HUES48 (cell line): ENCODE measurements at regions not wholly inside any gene's neighbourhood (a gene's known extent, or its start where the extent isn't known, plus 50 kb on each side); places are given as distances from the start of the nearest gene placed in this dataset.
"Not testable (repeated sequence)": the region's sequence is repeated elsewhere in the genome, so short reads cannot be mapped to it uniquely, and the experiment has no call there.

Source experiments
- H3K27ac ChIP-seq: one replicate; pipeline ENCODE4 v1.7.0; 2013; ENCODE audit warnings: low read depth, low read length, inconsistent platforms
- H3K27me3 ChIP-seq: 2 replicates; pipeline ENCODE4 v1.6.1; 2013; ENCODE audit warnings: mild to moderate bottlenecking, low read length; ENCODE audit not compliant: control insufficient read depth, insufficient read depth
- H3K36me3 ChIP-seq: 2 replicates; pipeline ENCODE4 v1.6.1; 2013; ENCODE audit warnings: low read length; ENCODE audit not compliant: control insufficient read depth, insufficient read depth
- H3K4me1 ChIP-seq: 2 replicates; pipeline ENCODE4 v1.6.1; 2013; ENCODE audit warnings: mild to moderate bottlenecking, low read length; ENCODE audit not compliant: control insufficient read depth, insufficient read depth
- H3K4me3 ChIP-seq: 2 replicates; pipeline ENCODE4 v1.5.1; 2013; ENCODE audit warnings: mild to moderate bottlenecking, low read depth, low read length
- H3K9ac ChIP-seq: 2 replicates; pipeline ENCODE4 v1.6.1; 2013; ENCODE audit warnings: mild to moderate bottlenecking, low read depth, low read length, moderate library complexity
- H3K9me3 ChIP-seq: 2 replicates; pipeline ENCODE4 v1.6.1; 2013; ENCODE audit warnings: low read length; ENCODE audit not compliant: control insufficient read depth, insufficient read depth

DNA sequence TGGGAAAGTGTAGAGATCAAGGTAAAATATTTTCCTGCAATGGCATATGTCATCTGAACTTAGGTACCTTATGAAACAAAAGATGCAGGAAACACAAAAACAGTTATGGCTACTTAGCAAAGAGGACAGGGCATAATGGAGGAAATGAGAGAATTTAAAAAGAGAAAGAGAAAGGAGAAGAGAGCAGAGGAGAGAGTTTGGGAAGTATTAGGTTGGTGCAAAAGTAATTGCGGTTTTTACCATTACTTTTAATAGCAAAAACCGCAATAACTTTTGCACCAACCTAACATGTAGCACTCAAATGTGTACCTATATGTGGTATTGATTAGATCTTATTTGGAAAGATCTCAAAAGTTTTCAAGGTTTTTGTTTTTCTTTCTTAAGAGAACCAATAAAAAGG lies 160.1 kb upstream of the ACTBL2 start:
- Histone ChIP-seq H3K4me1 (peaks cover 6% of the 10 kb centered on the region; the same call in 1 of the 2 replicates), H3K36me3 (no peaks in the 10 kb centered on the region), H3K9ac (no peak overlapping the region), H3K9me3 (peaks cover 5% of the 10 kb centered on the region; the same call in 1 of the 2 replicates), H3K4me3 (no peak overlapping the region), H3K27ac (no peak overlapping the region), H3K27me3 (no peaks in the 10 kb centered on the region)

GRCh38 chr5:57642066-57642465 lies 159.5 kb upstream of the ACTBL2 start:
- H3K27ac ChIP-seq = no peak overlapping the region
- H3K9me3 ChIP-seq = peaks cover 5% of the 10 kb centered on the region; the same call in 1 of the 2 replicates
- no peaks in the 10 kb centered on the region for H3K36me3 ChIP-seq
- H3K4me3 ChIP-seq = no peak overlapping the region
- no peak overlapping the region for H3K9ac ChIP-seq
- peaks cover 6% of the 10 kb centered on the region; the same call in 1 of the 2 replicates for H3K4me1 ChIP-seq
- H3K27me3 ChIP-seq = no peaks in the 10 kb centered on the region

DNA sequence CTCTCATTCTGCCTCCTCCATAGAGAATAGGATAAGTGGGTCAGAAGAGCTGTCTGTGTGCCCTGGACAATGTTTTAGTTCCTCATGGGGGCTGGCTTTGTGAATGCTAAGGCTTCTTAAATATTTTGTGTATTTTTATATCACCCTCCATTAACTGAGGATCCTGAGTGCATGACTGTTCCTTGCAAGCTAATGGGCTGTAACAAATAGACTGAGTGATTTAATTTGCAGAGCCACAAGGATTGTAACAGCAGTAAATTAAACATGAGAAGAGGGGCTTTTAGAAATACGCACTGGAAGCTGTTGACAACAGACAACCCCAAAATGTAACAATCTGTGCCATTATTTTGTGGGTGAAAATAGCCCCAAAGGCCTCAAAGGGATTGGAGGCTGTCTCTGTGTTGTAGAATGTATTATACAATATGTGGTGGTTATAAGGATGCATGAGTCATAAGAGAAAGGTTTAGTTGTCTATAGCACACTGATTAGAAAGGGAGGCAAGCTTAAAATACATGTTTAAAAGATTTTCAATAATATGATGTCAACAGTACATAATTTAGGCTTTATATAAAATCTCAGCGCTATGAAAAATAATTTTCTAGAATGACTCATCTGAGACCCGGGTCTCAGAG lies 152.7 kb upstream of the ACTBL2 start:
- Histone ChIP-seq H3K4me1 (no peaks in the 10 kb centered on the region), H3K27ac (no peak overlapping the region), H3K4me3 (no peak overlapping the region), H3K9me3 (no peaks in the 10 kb centered on the region), H3K27me3 (no peaks in the 10 kb centered on the region), H3K9ac (no peak overlapping the region), H3K36me3 (no peaks in the 10 kb centered on the region)

GRCh38 chr5:57632937-57633336 lies 150.3 kb upstream of the ACTBL2 start:
- Histone ChIP-seq H3K4me1 (no peaks in the 10 kb centered on the region), H3K36me3 (no peaks in the 10 kb centered on the region), H3K27me3 (no peaks in the 10 kb centered on the region), H3K4me3 (no peak overlapping the region), H3K9ac (no peak overlapping the region), H3K9me3 (no peaks in the 10 kb centered on the region), H3K27ac (no peak overlapping the region)

DNA sequence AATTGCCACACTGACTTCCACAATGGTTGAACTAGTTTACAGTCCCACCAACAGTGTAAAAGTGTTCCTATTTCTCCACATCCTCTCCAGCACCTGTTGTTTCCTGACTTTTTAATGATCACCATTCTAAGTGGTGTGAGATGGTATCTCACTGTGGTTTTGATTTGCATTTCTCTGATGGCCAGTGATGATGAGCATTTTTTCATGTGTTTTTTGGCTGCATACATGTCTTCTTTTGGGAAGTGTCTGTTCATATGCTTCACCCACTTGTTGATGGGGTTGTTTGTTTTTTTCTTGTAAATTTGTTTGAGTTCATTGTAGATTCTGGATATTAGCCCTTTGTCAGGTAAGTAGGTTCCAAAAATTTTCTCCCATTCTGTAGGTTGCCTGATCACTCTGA lies 148.5 kb upstream of the ACTBL2 start:
- H3K9ac ChIP-seq, H3K27me3 ChIP-seq, H3K9me3 ChIP-seq, H3K36me3 ChIP-seq, H3K4me3 ChIP-seq, H3K27ac ChIP-seq, H3K4me1 ChIP-seq: not testable (repeated sequence)

GRCh38 chr5:57627661-57628060 lies 145.1 kb upstream of the ACTBL2 start:
- no peaks in the 10 kb centered on the region for H3K27me3 ChIP-seq

GRCh38 chr5:57626703-57627102 lies 144.1 kb upstream of the ACTBL2 start:
- H3K4me1 ChIP-seq = no peaks in the 10 kb centered on the region

More at GRCh38 chr5:57627661-57628060, 145.1 kb upstream of the ACTBL2 start:
- Histone ChIP-seq H3K4me1 (no peaks in the 10 kb centered on the region), H3K36me3 (no peaks in the 10 kb centered on the region), H3K4me3 (no peak overlapping the region), H3K9ac (no peak overlapping the region), H3K9me3 (no peaks in the 10 kb centered on the region), H3K27ac (no peak overlapping the region)

DNA sequence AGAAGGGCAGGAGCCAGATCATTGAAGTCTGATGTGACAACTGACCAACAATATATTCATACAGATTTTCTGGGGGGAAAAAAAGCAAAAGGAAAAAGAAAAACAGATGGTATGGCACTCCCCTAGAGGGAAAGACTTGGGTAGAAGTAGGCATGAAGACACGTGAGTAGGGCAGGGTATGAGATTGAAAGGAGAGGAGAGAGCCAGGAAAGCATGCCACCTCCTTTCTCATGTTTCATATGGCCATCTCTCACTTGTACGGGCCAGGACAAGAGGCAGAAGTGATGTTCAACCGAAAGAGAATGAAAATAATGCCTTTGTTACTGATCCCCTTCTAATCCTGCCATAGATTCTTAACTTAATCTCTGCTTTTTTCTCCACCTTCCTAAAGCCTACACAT lies 139.0 kb upstream of the ACTBL2 start:
- no peaks in the 10 kb centered on the region for H3K36me3 ChIP-seq
- H3K27me3 ChIP-seq = no peaks in the 10 kb centered on the region
- no peaks in the 10 kb centered on the region for H3K4me1 ChIP-seq
- H3K9me3 ChIP-seq = no peaks in the 10 kb centered on the region
- no peak overlapping the region for H3K27ac ChIP-seq
- no peak overlapping the region for H3K4me3 ChIP-seq
- H3K9ac ChIP-seq = no peak overlapping the region

More at GRCh38 chr5:57626703-57627102, 144.1 kb upstream of the ACTBL2 start:
- H3K9ac ChIP-seq = no peak overlapping the region
- H3K9me3 ChIP-seq = no peaks in the 10 kb centered on the region
- no peaks in the 10 kb centered on the region for H3K36me3 ChIP-seq
- H3K27me3 ChIP-seq = no peaks in the 10 kb centered on the region
- H3K4me3 ChIP-seq = no peak overlapping the region
- no peak overlapping the region for H3K27ac ChIP-seq

DNA sequence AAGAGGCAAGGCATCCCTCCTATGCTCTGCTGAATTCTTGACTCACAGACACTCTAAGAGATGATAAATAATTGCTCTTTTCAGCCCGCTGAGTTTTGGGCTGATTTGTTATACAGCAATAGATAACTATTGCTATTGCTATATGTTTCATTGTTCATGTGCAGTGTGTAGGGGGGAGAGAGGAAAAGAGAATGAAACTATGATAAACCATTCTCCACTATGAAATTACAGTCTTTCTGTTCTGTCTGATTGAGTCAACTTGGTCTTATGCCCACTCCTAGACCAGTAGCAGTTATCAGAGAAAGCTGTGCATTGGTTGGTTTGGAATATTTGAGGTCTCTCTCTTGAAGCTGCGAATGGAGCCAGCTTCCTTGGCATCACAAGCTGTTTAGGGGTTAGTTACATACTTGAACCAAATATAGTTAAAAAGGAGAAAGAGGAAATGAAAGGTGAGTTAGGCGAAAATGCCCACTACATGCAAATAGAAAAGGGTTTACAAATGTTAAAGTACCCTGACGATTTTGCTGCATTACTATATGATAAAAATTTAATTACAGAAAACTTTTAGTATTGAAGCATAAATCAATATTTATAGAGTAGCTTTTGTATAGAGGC lies 136.3 kb upstream of the ACTBL2 start:
- H3K4me1 ChIP-seq = no peaks in the 10 kb centered on the region
- no peak overlapping the region for H3K4me3 ChIP-seq
- H3K9me3 ChIP-seq = no peaks in the 10 kb centered on the region
- no peak overlapping the region for H3K27ac ChIP-seq
- H3K9ac ChIP-seq = no peak overlapping the region
- no peaks in the 10 kb centered on the region for H3K36me3 ChIP-seq
- no peaks in the 10 kb centered on the region for H3K27me3 ChIP-seq

GRCh38 chr5:57613741-57614140 lies 131.1 kb upstream of the ACTBL2 start:
- no peaks in the 10 kb centered on the region for H3K27me3 ChIP-seq
- H3K36me3 ChIP-seq = no peaks in the 10 kb centered on the region
- H3K9me3 ChIP-seq = no peaks in the 10 kb centered on the region
- no peak overlapping the region for H3K9ac ChIP-seq
- no peak overlapping the region for H3K27ac ChIP-seq
- H3K4me1 ChIP-seq = 0 out of 2 replicates have a peak, but pooled peaks cover 5% of the 10 kb centered on the region
- H3K4me3 ChIP-seq = no peak overlapping the region

DNA sequence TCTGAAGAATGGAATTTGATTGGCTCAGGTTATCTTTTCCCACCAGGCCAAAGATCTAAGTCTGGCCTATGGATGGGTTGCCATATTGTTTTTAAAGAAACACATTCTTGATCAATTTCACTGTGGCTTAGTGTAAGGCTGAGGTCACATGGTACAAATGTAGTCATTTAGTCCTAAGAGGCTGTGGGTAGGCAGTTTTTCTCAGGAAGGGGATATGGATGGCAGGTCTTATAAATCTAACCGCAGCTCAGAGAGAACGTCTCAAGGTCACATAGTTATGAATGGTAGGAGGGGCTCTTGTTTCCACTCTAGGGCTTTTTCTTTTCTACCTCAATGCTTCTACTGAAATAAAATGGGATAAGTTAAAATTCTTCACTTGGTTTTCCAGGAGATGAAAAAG lies 128.6 kb upstream of the ACTBL2 start:
- Histone ChIP-seq H3K27ac (no peak overlapping the region), H3K27me3 (no peaks in the 10 kb centered on the region), H3K9me3 (no peaks in the 10 kb centered on the region), H3K4me1 (0 out of 2 replicates have a peak, but pooled peaks cover 5% of the 10 kb centered on the region), H3K9ac (no peak overlapping the region), H3K36me3 (no peaks in the 10 kb centered on the region), H3K4me3 (no peak overlapping the region)
